ENCODE measurements at regions not wholly inside any gene's neighbourhood (a gene's known extent, or its start where the extent isn't known, plus 50 kb on each side); places are given as distances from the start of the nearest gene placed in this dataset.
"Not testable (repeated sequence)": the region's sequence is repeated elsewhere in the genome, so short reads cannot be mapped to it uniquely, and the experiment has no call there.

DNA sequence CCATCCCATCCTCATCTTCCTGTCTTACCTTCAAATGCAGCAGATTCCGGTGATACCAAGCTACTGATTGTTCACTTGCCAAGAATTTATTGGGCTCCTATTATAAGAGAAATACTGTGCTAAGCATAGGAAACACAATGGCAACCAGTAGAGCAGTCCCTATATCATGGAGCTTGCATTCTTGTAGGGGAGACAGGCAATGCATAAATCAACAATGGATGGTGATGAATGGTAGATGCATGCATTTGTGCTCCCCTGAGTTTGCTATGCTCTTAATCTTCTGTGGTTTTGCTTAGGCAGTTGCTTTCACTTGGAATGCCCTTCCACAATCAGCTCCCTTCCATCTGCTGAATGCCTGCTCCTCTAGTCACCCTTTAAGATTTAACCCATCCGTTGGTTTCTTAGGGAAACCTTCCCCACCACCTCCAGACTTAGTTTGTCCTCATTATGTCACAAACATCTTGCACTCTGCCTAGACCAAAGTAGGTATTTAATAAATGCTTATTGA, 200.2 kb upstream of the TOX3 start:
- in situ Hi-C loops (cut with HindIII; ENCODE audit: low pct_ligation_motif_present, low pct_unique_long_range_greater_than_20kb, low sequenced_read_pairs) = no loop called here
- DNase-seq = no peak

DNA sequence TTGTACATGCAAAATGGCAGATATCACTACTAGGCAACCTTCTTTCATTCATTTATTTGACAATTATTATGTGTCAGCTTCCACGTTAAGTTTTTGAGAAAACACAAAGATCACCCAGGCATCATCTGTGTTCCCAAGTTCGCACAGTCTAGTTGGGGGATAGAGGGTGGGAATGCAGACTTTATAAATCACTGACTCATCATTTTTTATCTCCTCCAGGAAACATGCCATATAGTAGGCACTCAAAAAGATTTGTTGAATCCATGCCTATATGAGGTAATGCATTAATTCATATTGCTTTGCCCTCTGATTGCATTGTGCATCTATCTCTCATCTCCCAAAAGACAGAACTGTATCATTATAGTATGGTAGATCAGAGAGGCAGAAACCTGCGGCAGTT, 196.8 kb upstream of the TOX3 start:
- in situ Hi-C loops (cut with HindIII; ENCODE audit: low pct_ligation_motif_present, low pct_unique_long_range_greater_than_20kb, low sequenced_read_pairs) = no loop called here
- no peak for DNase-seq

DNA sequence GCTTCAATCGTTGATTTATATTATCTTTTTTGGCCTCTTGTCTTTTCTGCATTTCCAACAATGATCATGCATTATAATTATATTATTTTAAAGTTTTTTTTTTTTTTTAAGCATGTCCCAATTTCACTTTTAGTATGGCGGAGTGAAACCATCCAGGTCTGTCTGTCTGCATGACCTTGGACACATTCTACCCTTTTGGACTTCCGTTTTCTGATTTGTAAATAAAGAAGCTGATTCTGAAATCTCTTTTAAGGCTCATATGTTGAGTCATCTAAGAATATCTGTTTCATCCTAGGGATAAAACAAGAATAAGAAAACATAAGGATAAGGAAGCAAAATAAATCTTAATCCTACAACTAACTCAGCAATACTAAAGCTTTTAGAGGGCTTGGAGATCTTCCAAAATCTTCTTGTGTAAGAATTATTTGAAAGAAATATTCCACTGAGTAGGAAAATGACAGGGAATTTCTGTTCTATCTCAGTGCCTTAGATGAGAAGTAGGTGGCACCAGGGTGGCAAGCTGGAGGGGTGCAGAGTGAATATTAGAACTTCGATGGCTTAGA, 195.7 kb upstream of the TOX3 start:
- in situ Hi-C loops (cut with HindIII; ENCODE audit: low pct_ligation_motif_present, low pct_unique_long_range_greater_than_20kb, low sequenced_read_pairs) = no loop called here
- DNase-seq = no peak

DNA sequence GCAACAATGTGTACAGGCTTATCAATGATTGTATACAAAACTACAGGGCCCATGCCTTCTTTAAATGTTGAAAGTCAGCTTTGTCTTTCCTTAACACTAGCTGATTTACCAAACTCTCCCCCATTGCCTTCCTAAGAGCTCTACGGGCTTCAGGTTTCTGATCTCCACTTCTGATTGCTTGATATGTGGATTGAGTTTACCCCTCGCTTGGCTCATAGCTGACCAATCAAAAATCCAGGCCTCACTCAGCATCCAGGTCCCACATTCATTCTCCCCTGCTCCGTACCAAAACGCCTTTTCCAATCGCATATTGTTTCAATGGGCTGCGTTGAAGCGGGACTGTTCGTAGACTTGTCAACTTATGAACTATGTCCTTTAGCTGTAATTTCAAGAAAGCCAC, 195.1 kb upstream of the TOX3 start:
- DNase-seq = no peak
- in situ Hi-C loops (cut with HindIII; ENCODE audit: low pct_ligation_motif_present, low pct_unique_long_range_greater_than_20kb, low sequenced_read_pairs) = no loop called here

DNA sequence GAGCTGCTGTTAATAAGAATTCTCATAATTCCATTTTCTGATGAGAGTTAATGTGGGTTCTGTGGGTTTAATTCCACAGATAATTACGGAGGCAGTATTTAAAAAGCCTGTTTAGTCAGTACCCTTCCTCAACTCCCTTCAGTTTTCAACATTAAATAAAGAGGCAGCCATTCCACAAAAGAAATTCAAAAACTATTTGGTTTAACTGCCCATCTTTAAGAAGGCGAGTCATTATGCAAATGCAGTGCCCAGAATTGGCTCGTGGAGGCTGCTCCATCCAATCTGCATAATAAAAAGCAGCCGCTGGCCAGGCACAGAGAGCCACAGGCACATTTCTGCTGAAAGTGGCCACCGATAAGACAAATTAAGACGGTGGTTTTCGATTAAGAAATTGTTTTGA, 194.4 kb upstream of the TOX3 start:
- in situ Hi-C loops (cut with HindIII; ENCODE audit: low pct_ligation_motif_present, low pct_unique_long_range_greater_than_20kb, low sequenced_read_pairs) = no loop called here
- no peak for DNase-seq

DNA sequence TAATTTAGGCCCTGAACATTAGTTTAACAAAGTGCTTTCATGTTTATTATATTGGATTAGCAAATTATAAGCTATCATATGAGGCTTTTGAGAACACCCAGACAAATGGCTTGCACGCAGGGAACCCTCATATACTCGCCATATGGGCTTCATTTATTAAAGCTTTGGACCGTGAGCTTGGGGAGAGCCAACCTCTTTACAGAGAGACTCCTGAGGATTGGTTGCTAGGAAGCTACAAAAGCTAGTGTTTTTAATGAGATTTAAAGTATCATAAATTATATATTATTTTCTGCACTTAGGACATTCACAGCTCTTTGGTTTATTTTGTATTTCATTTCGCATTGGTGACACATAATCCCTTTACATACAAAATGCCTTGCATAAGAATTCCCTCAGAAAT, 193.8 kb upstream of the TOX3 start:
- DNase-seq = no peak
- in situ Hi-C loops (cut with HindIII; ENCODE audit: low pct_ligation_motif_present, low pct_unique_long_range_greater_than_20kb, low sequenced_read_pairs) = no loop called here

DNA sequence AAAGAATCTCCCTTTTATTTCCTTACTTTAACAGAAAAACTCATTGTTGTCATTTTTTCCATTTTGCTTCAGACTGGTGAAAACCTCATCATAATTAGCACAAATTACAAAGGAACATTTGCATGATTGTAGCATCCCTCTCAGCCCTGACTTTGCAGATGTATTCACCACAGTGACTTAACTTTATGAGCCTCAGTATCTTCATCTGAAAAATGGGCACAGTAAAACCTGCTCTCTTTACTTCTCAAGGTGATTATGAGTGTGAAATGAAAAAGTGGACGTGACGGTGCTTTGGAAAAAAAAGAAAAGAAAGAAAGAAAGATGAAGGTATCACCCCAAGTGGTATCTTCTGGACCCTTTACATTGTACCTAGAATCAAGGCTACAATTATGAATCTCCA, 193.4 kb upstream of the TOX3 start:
- no peak for DNase-seq
- in situ Hi-C loops (cut with HindIII; ENCODE audit: low pct_ligation_motif_present, low pct_unique_long_range_greater_than_20kb, low sequenced_read_pairs) = no loop called here

DNA sequence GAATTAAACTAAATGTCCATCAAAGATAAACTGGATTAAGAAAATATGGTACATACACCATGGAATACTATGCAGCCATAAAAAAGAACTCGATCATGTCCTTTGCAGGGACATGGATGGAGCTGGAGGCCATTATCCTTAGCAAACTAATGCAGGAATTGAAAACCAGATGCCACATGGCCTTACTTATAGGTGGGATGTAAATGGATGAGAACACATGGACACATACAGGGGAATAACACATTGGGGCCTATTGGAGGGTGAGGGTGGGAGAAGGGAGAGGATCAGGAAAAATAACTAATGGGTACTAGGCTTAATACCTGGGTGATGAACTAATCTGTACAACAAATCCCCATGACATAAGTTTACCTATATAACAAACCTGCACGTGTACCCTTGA, 192.0 kb upstream of the TOX3 start:
- DNase-seq; in situ Hi-C loops (cut with HindIII; ENCODE audit: low pct_ligation_motif_present, low pct_unique_long_range_greater_than_20kb, low sequenced_read_pairs): not testable (repeated sequence)

DNA sequence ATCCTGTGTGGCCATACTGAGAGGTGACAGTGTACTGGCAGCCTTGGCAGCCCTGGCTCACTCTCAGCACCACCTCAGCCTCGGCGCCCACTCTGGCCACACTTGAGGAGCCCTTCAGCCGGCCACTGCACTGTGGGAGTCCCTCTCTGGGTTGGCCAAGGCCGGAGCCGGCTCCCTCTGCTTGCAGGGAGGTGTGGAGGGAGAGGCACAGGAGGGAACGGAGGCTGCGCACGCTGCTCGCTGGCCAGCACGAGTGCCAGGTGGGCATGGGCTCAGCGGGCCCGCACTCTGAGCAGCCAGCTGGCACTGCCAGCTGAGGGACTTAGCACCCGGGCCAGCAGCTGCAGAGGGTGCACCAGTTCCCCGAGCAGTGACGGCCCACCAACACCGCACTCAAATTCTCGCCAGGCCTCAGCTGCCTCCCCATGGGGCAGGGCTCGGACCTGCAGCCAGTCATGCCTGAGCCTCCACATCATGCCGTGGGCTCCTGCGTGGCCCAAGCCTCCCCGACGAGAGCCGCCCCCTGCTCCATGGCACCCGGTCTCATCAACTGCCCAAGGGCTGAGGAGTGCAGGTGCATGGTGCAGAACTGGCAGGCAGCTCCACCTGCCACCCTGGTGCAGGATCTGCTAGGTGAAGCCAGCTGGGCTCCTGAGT, 184.4 kb upstream of the TOX3 start:
- in situ Hi-C loops (cut with HindIII; ENCODE audit: low pct_ligation_motif_present, low pct_unique_long_range_greater_than_20kb, low sequenced_read_pairs) = no loop called here
- no peak for DNase-seq

DNA sequence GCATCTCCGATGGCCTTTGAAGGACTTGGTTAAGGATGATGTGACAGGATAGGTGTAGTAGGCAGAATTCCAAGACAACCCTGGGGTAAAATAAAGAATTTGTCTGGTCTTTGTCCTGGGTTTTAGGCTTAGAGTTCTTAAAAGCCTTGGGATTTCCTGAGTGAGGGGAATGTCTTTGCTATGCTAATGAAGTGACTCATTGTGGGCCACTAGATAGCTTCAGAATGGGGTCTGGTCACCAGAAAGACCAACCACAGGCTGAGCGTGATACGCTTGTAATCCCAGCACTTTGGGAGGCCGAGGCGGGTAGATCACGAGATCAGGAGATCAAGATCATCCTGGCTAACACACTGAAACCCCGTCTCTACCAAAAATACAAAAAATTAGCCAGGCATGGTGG, 182.8 kb upstream of the TOX3 start:
- DNase-seq = no peak
- in situ Hi-C loops (cut with HindIII; ENCODE audit: low pct_ligation_motif_present, low pct_unique_long_range_greater_than_20kb, low sequenced_read_pairs) = no loop called here

DNA sequence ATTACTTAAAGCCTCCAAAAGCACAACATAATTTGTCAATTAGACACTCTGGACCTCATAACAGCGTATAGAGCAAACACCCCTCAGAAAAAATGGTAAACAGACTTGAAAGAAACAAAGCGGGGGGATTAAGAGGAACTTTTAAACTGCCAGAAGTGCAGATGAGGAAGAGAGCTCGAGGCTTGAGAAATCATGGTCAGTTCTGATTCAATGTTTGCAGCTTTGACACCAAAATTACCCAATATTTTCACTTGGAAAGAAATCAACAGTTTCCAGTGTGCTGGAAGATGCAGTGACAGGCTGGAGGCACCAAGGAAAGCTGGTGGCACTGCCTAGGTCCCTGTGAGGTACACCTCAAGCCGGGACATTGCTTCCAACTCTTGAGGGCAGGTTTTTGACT, 180.9 kb upstream of the TOX3 start:
- in situ Hi-C loops (cut with HindIII; ENCODE audit: low pct_ligation_motif_present, low pct_unique_long_range_greater_than_20kb, low sequenced_read_pairs) = no loop called here
- DNase-seq = no peak

DNA sequence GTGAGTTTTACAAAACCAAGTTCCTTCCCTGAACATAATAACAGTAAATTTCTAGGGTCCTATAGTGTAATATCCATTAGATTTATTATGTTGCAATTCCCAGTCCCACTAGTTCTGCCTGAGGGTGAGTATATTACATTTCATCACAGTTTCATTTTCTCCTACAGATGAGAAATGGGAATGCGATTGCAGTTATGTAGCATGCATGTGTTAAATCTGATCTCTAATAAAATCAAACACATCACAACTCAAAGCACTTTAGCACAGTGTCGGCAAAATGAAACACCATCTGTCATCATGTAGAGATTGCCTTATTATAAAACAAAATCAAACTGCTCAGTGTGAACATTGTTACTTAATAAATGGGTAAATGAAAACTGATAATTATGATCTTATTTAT, 180.5 kb upstream of the TOX3 start:
- DNase-seq = no peak
- in situ Hi-C loops (cut with HindIII; ENCODE audit: low pct_ligation_motif_present, low pct_unique_long_range_greater_than_20kb, low sequenced_read_pairs) = no loop called here

DNA sequence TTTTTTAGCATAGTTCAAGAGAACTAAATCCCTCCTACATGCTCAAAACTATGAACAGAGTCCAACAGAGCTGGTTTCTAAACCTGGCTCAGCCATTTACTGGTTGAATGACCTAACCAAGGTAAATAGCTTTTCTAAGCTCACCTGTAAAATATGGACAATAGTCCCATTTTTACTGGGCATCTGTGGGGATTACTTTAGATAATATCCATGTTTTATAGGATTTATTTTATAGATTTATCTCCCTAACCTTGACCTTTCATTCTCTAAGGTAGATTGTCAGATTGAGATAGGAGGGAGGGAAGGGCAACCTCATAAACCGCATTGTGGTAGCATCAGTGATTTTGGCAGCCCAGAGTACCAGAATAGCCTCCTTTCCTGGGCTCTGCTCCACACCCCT, 178.5 kb upstream of the TOX3 start:
- in situ Hi-C loops (cut with HindIII; ENCODE audit: low pct_ligation_motif_present, low pct_unique_long_range_greater_than_20kb, low sequenced_read_pairs) = no loop called here

DNA sequence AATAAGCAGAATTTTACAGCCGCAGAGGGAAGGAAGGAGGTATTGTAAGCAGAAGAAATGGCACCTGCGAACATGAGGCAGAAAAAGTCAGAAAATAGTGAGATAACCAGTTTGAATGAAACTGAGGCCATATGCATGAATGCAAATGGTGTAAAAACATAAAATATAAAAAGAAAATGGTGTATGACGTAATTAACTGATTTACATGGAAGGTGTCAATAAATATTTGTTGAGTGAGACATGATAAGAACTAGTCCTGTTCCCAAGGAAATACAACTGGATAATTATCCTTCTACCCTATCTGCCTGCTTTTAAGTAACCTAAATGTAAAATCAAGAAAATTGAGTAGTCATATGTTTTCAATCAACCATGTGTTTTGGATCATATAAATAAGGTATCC, 178.1 kb upstream of the TOX3 start:
- no peak for DNase-seq
- in situ Hi-C loops (cut with HindIII; ENCODE audit: low pct_ligation_motif_present, low pct_unique_long_range_greater_than_20kb, low sequenced_read_pairs) = no loop called here

More for the DNA sequence above, 178.5 kb upstream of the TOX3 start:
- no peak for DNase-seq

DNA sequence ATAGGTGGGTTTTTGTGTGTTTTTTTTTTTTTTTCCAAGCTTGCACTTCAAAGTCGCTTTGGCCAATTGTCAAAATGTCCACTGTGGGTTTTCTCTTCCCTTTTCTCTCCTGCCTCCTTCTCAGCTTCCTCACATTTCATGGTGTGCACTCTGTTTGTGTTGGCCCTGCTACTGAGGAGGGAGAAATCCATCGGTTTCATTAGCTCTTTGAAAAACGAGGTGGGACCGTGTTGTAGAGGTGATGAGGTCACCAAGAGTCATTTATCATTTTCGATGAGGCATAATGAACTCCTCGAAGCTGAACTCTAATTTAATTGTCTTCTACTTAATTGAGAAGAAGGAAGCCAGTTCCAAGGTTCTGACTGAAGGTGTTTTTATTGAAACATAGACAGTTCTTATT, 174.4 kb upstream of the TOX3 start:
- DNase-seq = no peak
- in situ Hi-C loops (cut with HindIII; ENCODE audit: low pct_ligation_motif_present, low pct_unique_long_range_greater_than_20kb, low sequenced_read_pairs) = no loop called here

DNA sequence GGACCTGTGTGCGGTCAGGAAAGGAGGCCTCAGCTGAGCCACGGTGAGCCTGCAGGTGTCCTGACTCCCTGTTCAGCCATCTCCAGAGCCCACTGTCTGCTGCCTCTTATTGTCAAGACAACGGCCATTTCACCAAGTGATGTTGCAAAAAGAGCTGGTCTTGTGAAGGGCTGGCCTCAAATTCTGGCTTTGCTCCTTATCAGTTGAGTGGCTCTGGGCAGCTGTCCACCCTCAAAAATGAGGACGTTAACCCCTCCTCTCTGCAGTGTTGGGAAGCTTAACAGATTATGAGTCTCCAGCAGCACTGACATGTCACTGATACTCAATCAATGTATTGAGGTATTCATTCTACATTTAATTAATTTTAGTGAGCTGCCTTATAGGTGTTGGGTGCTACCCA, 171.1 kb upstream of the TOX3 start:
- DNase-seq = no peak
- in situ Hi-C loops (cut with HindIII; ENCODE audit: low pct_ligation_motif_present, low pct_unique_long_range_greater_than_20kb, low sequenced_read_pairs) = no loop called here

DNA sequence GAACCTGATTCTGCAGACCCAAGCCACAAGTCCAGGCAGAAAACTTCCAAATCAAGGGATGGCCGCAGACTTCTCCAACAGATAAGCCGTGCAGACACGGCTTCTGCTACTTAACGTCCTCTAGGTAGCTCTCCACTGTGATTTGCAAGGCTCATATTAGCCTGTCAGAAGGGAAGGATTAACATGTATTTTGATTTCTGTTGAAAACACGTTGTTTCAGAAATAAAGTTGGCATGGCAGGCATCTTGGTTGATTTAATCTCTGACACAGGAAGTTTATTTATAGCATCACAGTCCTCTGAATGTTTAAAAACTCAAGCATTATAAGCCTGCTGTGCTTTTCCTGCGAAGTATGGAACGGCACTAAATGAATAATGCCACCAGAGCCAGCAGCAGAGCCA, 166.8 kb upstream of the TOX3 start:
- no peak for DNase-seq
- in situ Hi-C loops (cut with HindIII; ENCODE audit: low pct_ligation_motif_present, low pct_unique_long_range_greater_than_20kb, low sequenced_read_pairs) = no loop called here

DNA sequence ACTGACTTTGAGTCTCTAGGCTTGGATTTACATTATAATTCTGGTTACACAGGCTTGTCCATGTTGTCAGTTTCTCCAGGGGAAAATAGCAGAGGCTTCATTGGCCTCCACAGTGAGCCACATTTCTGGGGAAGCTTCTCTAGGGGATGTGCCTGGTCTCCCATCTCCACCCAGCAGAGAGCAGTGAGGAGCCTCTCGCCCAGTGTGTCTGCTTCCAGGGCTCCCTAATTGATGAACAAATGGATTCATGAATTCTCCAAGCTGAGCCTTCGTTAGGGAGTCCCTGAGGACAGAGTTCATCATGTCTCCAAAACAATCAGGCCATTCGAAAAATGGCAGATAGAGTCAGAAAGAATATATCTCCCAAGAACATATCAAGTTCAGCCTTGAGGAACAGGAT, 162.4 kb upstream of the TOX3 start:
- DNase-seq = no peak
- in situ Hi-C loops (cut with HindIII; ENCODE audit: low pct_ligation_motif_present, low pct_unique_long_range_greater_than_20kb, low sequenced_read_pairs) = no loop called here

DNA sequence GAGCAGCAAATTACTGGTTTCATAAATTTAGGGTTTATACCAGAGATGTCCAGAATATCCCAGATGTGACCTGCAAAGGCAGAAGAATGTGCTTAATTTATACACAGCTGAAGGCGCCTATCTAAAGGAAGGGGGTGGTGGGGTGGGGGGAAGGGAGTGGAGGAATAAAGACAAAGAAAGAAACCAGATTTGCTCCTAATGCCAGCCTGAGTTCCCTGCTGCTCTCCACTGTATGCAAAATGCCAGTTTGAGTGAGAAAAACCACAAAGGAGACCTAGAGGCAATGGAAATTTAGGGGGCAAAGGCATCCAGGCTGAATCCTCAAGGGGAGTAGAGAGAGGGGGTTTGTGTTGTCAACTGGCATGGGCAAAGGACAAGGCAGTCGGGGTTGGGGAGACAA, 161.5 kb upstream of the TOX3 start:
- no peak for DNase-seq
- in situ Hi-C loops (cut with HindIII; ENCODE audit: low pct_ligation_motif_present, low pct_unique_long_range_greater_than_20kb, low sequenced_read_pairs) = no loop called here

DNA sequence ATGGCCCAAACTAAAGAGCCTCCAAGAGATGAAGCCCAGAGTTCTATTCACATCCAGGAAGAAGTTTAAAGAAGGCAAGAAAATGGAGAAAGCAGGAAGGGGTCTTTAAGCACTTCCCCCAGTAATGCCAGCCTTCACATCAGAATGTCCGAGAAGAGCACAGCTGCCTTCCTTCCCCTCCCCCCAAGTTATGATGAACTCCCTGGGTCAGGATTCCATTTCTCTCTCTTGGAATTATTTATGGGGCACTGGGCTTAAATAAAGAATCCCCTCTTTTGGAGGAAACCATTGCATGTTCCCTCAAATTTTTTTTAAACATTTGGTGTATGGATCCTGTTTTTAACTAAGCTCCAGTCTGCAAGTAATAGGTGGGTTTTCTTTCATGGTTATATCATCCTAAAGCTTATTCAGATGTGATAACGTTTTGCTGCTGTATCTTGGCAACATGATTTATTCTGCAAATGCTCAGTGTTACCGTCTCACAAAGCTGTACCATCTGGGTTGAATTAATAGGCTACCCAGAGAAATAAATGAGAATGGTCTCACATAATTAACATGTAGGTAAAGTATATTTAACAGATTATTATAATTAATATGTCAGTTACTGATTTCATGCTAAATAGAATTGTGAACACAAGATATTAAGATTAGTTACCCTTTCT, 160.9 kb upstream of the TOX3 start:
- in situ Hi-C loops (cut with HindIII; ENCODE audit: low pct_ligation_motif_present, low pct_unique_long_range_greater_than_20kb, low sequenced_read_pairs) = no loop called here
- no peak for DNase-seq

All from ACHN (cell line).